Nephron (organoid): ENCODE measurements at regions not wholly inside any gene's neighbourhood (a gene's known extent, or its start where the extent isn't known, plus 50 kb on each side); places are given as distances from the start of the nearest gene placed in this dataset.

Source experiments
- H3K27ac Mint-ChIP-seq, 3 experiments: 2 replicates each; pipeline ENCODE4 v1.8.0; 2020; ENCODE audit warnings: mixed read lengths in 3 of 3, mild to moderate bottlenecking in 2 of 3, moderate library complexity in 1 of 3
- H3K27me3 Mint-ChIP-seq: 2 replicates; pipeline ENCODE4 v1.8.0; 2021; ENCODE audit warnings: low read depth, mild to moderate bottlenecking, moderate library complexity, mixed read lengths
- H3K36me3 Mint-ChIP-seq: 2 replicates; pipeline ENCODE4 v1.8.0; 2020; ENCODE audit warnings: low read depth, mixed read lengths
- H3K4me1 Mint-ChIP-seq: 2 replicates; pipeline ENCODE4 v1.8.0; 2020; ENCODE audit warnings: mixed read lengths
- H3K4me3 Mint-ChIP-seq, 3 experiments: 2 replicates each; pipeline ENCODE4 v1.8.0; 2020; ENCODE audit warnings: mild to moderate bottlenecking in 3 of 3, mixed read lengths in 3 of 3, moderate library complexity in 2 of 3
- H3K9me3 Mint-ChIP-seq: 2 replicates; pipeline ENCODE4 v1.8.0; 2020; ENCODE audit warnings: mixed read lengths
- CTCF ChIP-seq, 3 experiments: fragments of 200-600 bp; sonication (generic); IDR thresholded peaks; one replicate each; pipeline ENCODE4 v1.5.0; 2021; ENCODE audit warnings: antibody characterized with exemption in 3 of 3; ENCODE audit not compliant: unreplicated experiment in 3 of 3

- no peak overlapping the region for H3K27ac Mint-ChIP-seq
- H3K27me3 Mint-ChIP-seq = peaks cover 20% of the 10 kb centered on the region
- no peaks in the 10 kb centered on the region for H3K36me3 Mint-ChIP-seq
- no peak overlapping the region for H3K4me3 Mint-ChIP-seq
- no peak for TF ChIP-seq CTCF (IDR thresholded peaks at IDR 0.05; ENCODE audit: unreplicated experiment in 3 of 3)
- H3K4me1 Mint-ChIP-seq = peaks cover 15% of the 10 kb centered on the region
- no peaks in the 10 kb centered on the region for H3K9me3 Mint-ChIP-seq
These were observed 227.0 kb downstream of the CBLN1 start for GRCh38 chr16:49054606-49055005.

- no peak overlapping the region for H3K4me3 Mint-ChIP-seq
- H3K27ac Mint-ChIP-seq = no peak overlapping the region
- H3K4me1 Mint-ChIP-seq = peaks cover 15% of the 10 kb centered on the region
- no peaks in the 10 kb centered on the region for H3K9me3 Mint-ChIP-seq
- no peaks in the 10 kb centered on the region for H3K36me3 Mint-ChIP-seq
- no peak for TF ChIP-seq CTCF (IDR thresholded peaks at IDR 0.05; ENCODE audit: unreplicated experiment in 3 of 3)
- H3K27me3 Mint-ChIP-seq = peaks cover 21% of the 10 kb centered on the region
These were observed 228.8 kb downstream of the CBLN1 start for GRCh38 chr16:49052846-49053245.

- H3K27ac Mint-ChIP-seq = no peak overlapping the region
- no peak for TF ChIP-seq CTCF (IDR thresholded peaks at IDR 0.05; ENCODE audit: unreplicated experiment in 3 of 3)
- peaks cover 19% of the 10 kb centered on the region for H3K27me3 Mint-ChIP-seq
- peaks cover 15% of the 10 kb centered on the region for H3K4me1 Mint-ChIP-seq
- no peaks in the 10 kb centered on the region for H3K36me3 Mint-ChIP-seq
- H3K4me3 Mint-ChIP-seq = no peak overlapping the region
- H3K9me3 Mint-ChIP-seq = peaks cover 4% of the 10 kb centered on the region
These were observed 230.1 kb downstream of the CBLN1 start for GRCh38 chr16:49051576-49051975.

DNA sequence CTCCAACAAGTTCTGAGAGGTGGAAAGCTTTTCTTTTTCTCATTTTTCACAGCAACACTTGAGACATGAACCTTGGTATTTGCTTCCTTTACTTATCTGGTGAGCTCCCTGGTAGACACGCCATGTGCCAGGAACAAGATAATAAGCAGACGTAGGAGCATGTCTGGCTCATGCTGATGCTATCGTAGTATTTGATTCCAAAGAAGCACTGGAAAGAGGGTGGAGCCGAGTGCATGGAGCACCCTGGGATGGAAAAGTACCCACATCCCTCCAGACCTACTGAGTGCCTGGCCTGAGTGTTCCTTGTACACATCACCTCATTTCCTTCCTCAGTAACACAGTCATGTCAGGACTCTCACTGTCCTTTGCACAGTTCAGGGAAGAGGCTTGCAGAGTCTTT is 231.0 kb downstream of the CBLN1 start:
- Mint-ChIP-seq H3K4me1 (peaks cover 15% of the 10 kb centered on the region), H3K9me3 (peaks cover 4% of the 10 kb centered on the region), H3K27ac (no peak overlapping the region), H3K27me3 (peaks cover 16% of the 10 kb centered on the region), H3K4me3 (no peak overlapping the region), H3K36me3 (no peaks in the 10 kb centered on the region)
- no peak for TF ChIP-seq CTCF (IDR thresholded peaks at IDR 0.05; ENCODE audit: unreplicated experiment in 3 of 3)

GRCh38 chr16:49049644-49050043 is 232.0 kb downstream of the CBLN1 start:
- Mint-ChIP-seq H3K27ac (no peak overlapping the region), H3K9me3 (peaks cover 4% of the 10 kb centered on the region), H3K4me3 (no peak overlapping the region), H3K4me1 (peaks cover 15% of the 10 kb centered on the region), H3K36me3 (no peaks in the 10 kb centered on the region), H3K27me3 (peaks cover 9% of the 10 kb centered on the region)
- no peak for TF ChIP-seq CTCF (IDR thresholded peaks at IDR 0.05; ENCODE audit: unreplicated experiment in 3 of 3)

DNA sequence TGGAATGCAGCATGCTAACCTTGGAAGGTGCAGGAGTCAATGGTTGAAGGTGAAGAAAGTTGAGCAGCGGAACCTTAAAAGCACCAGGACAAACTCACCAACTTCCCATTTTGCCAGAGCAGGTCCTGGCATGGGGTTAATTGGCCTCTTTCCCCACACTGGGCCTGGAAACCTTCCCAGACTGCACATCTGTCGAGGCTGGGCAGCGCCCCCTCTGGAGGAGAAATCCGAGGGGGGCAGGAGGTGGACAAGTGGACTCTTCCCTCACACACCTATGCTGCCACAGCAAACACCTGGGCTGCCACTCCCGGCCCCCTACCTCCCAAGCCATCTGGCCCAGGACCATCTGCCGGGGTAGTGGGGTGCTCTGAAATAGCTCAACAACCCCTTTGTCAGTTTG is 232.4 kb downstream of the CBLN1 start:
- no peak overlapping the region for H3K27ac Mint-ChIP-seq
- H3K27me3 Mint-ChIP-seq = peaks cover 13% of the 10 kb centered on the region
- no peak for TF ChIP-seq CTCF (IDR thresholded peaks at IDR 0.05; ENCODE audit: unreplicated experiment in 3 of 3)
- H3K4me3 Mint-ChIP-seq = no peak overlapping the region
- H3K9me3 Mint-ChIP-seq = peaks cover 4% of the 10 kb centered on the region
- H3K4me1 Mint-ChIP-seq = peaks cover 15% of the 10 kb centered on the region
- H3K36me3 Mint-ChIP-seq = no peaks in the 10 kb centered on the region
